Transverse colon (tissue), 4 donors: ENCODE measurements at regions not wholly inside any gene's neighbourhood (a gene's known extent, or its start where the extent isn't known, plus 50 kb on each side); places are given as distances from the start of the nearest gene placed in this dataset.

Source experiments
- DNase-seq: peaks from one replicate; pipeline ENCODE4 v3.0.0-alpha.2; 2019
- H3K27ac ChIP-seq, 4 donors: fragments of 200-600 bp; sonication (generic); 2 replicates each; pipeline ENCODE4 v1.5.1; 2016 to 2018; ENCODE audit warnings: inconsistent platforms in 4 of 4
- H3K27me3 ChIP-seq: fragments of 200-600 bp; sonication (generic); 2 replicates; pipeline ENCODE4 v1.5.1; 2017; ENCODE audit warnings: inconsistent platforms
- H3K36me3 ChIP-seq, 4 donors: fragments of 200-600 bp; sonication (generic); 2 replicates each; pipeline ENCODE4 v1.5.1; 2017 to 2019; ENCODE audit warnings: inconsistent platforms in 4 of 4
- H3K4me1 ChIP-seq, 4 donors: fragments of 200-600 bp; sonication (generic); 2 replicates each; pipeline ENCODE4 v1.5.1; 2017 to 2020; ENCODE audit warnings: inconsistent platforms in 4 of 4
- H3K4me3 ChIP-seq, 4 donors: fragments of 200-600 bp; sonication (generic); 1 replicate in 1 of 4; 2 replicates in 3 of 4; pipeline versions ENCODE4 v1.5.1 to v1.6.1; 2017 to 2019; ENCODE audit warnings: inconsistent platforms in 4 of 4
- H3K9me3 ChIP-seq, 2 donors: fragments of 200-600 bp; sonication (generic); 2 replicates each; pipeline ENCODE4 v1.5.1; 2017 to 2019; ENCODE audit warnings: inconsistent platforms in 2 of 2
- EP300 ChIP-seq: sonication (generic); formaldehyde crosslinking; IDR thresholded peaks from one replicate; pipeline ENCODE4 v1.6.1; 2017; ENCODE audit warnings: antibody characterized with exemption, low read depth
- POLR2A ChIP-seq: fragments of 450-650 bp; IDR thresholded peaks from one replicate; pipeline ENCODE4 v1.6.1; 2016; ENCODE audit warnings: antibody characterized with exemption, mild to moderate bottlenecking, moderate library complexity
- POLR2AphosphoS5 ChIP-seq, 3 donors: sonication (generic); formaldehyde crosslinking; IDR thresholded peaks; one replicate each; pipeline ENCODE4 v1.6.1; 2016; ENCODE audit warnings: antibody characterized with exemption in 3 of 3
- WGBS, 2 donors: methylation state at CpG; one replicate each; pipeline ENCODE4 v1.1.5; 2018; ENCODE audit warnings: low coverage in 1 of 2; 5-methylcytosine and 5-hydroxymethylcytosine counted together
- in situ Hi-C, 4 donors: fragments of 200-750 bp; cut with MboI; loops; one replicate each; pipeline versions ENCODE4 v1.15.0 to v1.15.1; 2017; ENCODE audit warnings: low sequenced_read_pairs in 3 of 4, low pct_ligation_motif_present in 1 of 4, low pct_unique_long_range_greater_than_20kb in 1 of 4
- intact Hi-C: fragments of 100-400 bp; cut with DNase I; formaldehyde crosslinking; loops from one replicate; pipeline ENCODE4 v1.15.1; 2023; ENCODE audit warnings: low total_unique reads
- TF ChIP-seq, protein P1 (sequence below), 5 experiments: fragments of 200-600 bp in 3 of 5; fragments of 450-650 bp in 2 of 5; sonication (generic) in 3 of 5; IDR thresholded peaks; 1 replicate in 2 of 5; 2 replicates in 3 of 5; pipeline ENCODE4 v1.5.1; 2016 to 2017; ENCODE audit warnings: antibody characterized with exemption in 5 of 5, inconsistent platforms in 3 of 5, mild to moderate bottlenecking in 2 of 5, moderate library complexity in 1 of 5

DNA sequence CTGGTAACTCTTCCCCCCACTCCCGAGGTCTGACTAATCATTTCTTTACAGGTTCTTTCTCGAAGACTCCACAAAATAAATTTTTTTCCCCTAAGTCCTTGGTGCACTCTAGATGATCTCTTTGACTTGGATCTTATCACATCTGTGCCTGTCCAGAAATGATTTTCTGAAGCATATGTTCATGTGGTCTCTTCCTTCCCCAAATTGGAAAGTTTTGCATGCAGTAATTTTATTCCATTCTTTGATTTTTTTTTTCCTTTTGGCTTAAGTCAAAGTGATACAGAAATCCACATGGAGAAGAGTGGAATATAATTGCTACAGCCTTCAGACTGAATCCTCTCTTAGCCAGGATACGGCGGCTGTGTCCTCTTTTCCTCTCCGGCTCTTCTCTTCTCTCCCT lies 213.3 kb downstream of the BMP4 start:
- H3K9me3 ChIP-seq, result no peaks in the 10 kb centered on the region
- intact Hi-C loops, result no loop called here
- no peak overlapping the region for H3K4me3 ChIP-seq
- 76 to 78% methylated on average over 5 of the region's 5 CpGs for WGBS, 2 donors
- no peaks in the 10 kb centered on the region for H3K27me3 ChIP-seq
- DNase-seq, result no peak
- H3K36me3 ChIP-seq, result no peaks in the 10 kb centered on the region
- no peak overlapping the region for H3K27ac ChIP-seq
- no peak for TF ChIP-seq POLR2AphosphoS5 (IDR thresholded peaks at IDR 0.05)
- TF ChIP-seq POLR2A, result no peak
- no peak for TF ChIP-seq EP300
- TF ChIP-seq, protein P1, sequence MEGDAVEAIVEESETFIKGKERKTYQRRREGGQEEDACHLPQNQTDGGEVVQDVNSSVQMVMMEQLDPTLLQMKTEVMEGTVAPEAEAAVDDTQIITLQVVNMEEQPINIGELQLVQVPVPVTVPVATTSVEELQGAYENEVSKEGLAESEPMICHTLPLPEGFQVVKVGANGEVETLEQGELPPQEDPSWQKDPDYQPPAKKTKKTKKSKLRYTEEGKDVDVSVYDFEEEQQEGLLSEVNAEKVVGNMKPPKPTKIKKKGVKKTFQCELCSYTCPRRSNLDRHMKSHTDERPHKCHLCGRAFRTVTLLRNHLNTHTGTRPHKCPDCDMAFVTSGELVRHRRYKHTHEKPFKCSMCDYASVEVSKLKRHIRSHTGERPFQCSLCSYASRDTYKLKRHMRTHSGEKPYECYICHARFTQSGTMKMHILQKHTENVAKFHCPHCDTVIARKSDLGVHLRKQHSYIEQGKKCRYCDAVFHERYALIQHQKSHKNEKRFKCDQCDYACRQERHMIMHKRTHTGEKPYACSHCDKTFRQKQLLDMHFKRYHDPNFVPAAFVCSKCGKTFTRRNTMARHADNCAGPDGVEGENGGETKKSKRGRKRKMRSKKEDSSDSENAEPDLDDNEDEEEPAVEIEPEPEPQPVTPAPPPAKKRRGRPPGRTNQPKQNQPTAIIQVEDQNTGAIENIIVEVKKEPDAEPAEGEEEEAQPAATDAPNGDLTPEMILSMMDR (IDR thresholded peaks at IDR 0.05), result no peak
- no peaks in the 10 kb centered on the region for H3K4me1 ChIP-seq
- in situ Hi-C loops, result no loop called here

DNA sequence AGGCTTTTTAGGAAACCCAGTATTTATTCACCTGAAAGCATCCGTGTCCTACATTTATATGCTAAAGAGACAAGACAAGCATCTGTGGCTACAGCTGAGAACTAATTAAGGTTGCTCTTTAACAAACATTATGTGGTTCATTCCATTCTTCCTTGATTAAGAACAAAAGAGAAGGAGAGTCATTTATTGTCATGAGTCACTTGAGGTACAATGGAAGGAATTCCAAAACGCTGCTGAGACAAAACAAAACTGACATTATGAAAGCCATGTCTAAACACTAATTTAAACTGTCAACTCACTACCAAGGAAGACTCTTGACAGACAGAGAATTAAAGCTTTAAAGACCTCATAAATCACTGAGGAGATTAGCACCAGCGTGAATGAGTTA lies 214.4 kb downstream of the BMP4 start:
- WGBS, 2 donors, result 64 to 65% methylated on average over 3 of the region's 3 CpGs
- Histone ChIP-seq H3K27ac (no peak overlapping the region), H3K36me3 (no peaks in the 10 kb centered on the region), H3K27me3 (no peaks in the 10 kb centered on the region), H3K4me1 (no peaks in the 10 kb centered on the region), H3K9me3 (no peaks in the 10 kb centered on the region), H3K4me3 (no peak overlapping the region)
- in situ Hi-C loops, result no loop called here
- TF ChIP-seq POLR2A (no peak), EP300 (no peak), POLR2AphosphoS5 (IDR thresholded peaks at IDR 0.05) (no peak)
- TF ChIP-seq, protein P1 (IDR thresholded peaks at IDR 0.05), result no peak
- intact Hi-C loops, result no loop called here
- no peak for DNase-seq

DNA sequence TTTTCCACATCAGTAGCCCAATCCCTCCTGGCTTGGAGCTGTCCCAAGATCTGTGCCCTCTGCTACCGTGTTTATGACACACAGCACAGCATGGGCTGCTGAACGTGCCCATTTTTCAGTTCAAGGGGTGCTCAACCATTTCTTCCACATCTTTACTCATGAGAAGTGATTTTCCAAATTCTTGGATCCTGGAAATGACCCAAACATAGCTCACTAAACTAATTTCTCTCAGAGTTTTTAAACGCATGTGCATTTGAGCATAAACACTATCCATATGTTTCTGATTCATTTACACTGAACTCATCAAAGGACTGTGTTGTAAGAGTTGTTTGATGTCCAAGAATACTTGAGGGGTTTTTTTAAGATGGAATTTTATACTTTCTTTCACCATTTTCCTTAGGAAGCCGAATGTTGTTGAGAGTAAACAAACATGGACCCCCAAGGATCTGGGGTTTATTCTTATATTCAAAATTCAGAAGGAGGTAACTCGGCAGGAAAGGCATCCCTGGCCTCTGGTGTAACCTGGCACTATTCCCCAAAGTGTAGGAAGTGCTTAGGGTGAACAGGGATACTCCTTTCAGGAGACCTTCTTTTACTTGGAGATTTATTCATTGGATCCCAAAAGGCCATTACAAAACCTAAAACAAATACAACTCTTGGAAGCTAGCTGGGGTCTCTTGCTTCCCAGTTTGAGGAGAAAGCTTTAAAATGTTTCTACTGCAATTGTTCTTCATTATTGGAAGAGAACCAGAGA lies 215.0 kb downstream of the BMP4 start:
- Histone ChIP-seq H3K27ac (no peak overlapping the region), H3K4me3 (no peak overlapping the region), H3K27me3 (no peaks in the 10 kb centered on the region), H3K36me3 (no peaks in the 10 kb centered on the region), H3K4me1 (no peaks in the 10 kb centered on the region), H3K9me3 (no peaks in the 10 kb centered on the region)
- no peak for TF ChIP-seq POLR2AphosphoS5 (IDR thresholded peaks at IDR 0.05)
- no peak for TF ChIP-seq EP300
- TF ChIP-seq POLR2A, result no peak
- TF ChIP-seq, protein P1 (IDR thresholded peaks at IDR 0.05), result no peak
- intact Hi-C loops (no loop called here), in situ Hi-C loops (no loop called here)
- no peak for DNase-seq
- WGBS, 2 donors, result 61 to 70% methylated on average over 3 to 5 of the region's 5 CpGs

DNA sequence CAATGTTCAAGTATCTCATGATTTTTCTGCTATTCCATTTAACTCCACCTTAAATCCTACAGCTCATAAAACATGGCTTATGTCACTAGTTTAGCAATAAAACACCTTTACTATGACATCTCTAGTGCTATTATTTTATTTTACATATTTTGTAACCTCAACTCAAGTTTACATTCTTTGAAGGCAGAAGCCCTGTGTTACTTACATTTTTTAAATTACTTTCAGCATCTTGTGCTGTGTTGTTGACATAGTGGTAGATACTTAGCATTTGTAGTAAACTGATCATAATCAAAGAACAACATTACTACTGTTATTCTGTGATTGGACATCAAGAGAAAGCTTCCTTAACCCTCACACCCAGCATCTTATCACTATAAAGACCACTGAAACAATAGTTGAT lies 216.1 kb downstream of the BMP4 start:
- Histone ChIP-seq H3K4me3 (no peak overlapping the region), H3K36me3 (no peaks in the 10 kb centered on the region), H3K27me3 (no peaks in the 10 kb centered on the region), H3K27ac (no peak overlapping the region), H3K4me1 (no peaks in the 10 kb centered on the region), H3K9me3 (no peaks in the 10 kb centered on the region)
- TF ChIP-seq POLR2AphosphoS5 (IDR thresholded peaks at IDR 0.05) (no peak), POLR2A (no peak), EP300 (no peak)
- TF ChIP-seq, protein P1 (IDR thresholded peaks at IDR 0.05), result no peak
- in situ Hi-C loops (no loop called here), intact Hi-C loops (no loop called here)
- DNase-seq, result no peak
